C4-2B (cell line): ENCODE measurements at regions not wholly inside any gene's neighbourhood (a gene's known extent, or its start where the extent isn't known, plus 50 kb on each side); places are given as distances from the start of the nearest gene placed in this dataset.

Source experiments
- CTCF ChIP-seq: fragments of 450-650 bp; conservative IDR thresholded peaks from 2 replicates; pipeline ENCODE4 v1.5.1; 2017; ENCODE audit warnings: mild to moderate bottlenecking
- ZFX ChIP-seq: fragments of 450-650 bp; IDR thresholded peaks from 2 replicates; pipeline ENCODE4 v1.6.1; 2017

GRCh38 chr14:71489742-71490141 lies 442.5 kb upstream of the RGS6 start:
- TF ChIP-seq CTCF = no peak
- no peak for TF ChIP-seq ZFX
